Progenitor cell of endocrine pancreas (in vitro differentiated cells): ENCODE measurements at regions not wholly inside any gene's neighbourhood (a gene's known extent, or its start where the extent isn't known, plus 50 kb on each side); places are given as distances from the start of the nearest gene placed in this dataset.

Experiments used
- DNase-seq: peaks from one replicate; pipeline ENCODE4 v3.0.0; 2021; ENCODE audit warnings: low spot score; ENCODE audit not compliant: unreplicated experiment
- H3K27ac Mint-ChIP-seq: 2 replicates; pipeline ENCODE4 v1.8.0; 2021; ENCODE audit warnings: mild to moderate bottlenecking, moderate library complexity, mixed read lengths
- H3K27me3 Mint-ChIP-seq: 2 replicates; pipeline ENCODE4 v1.8.0; 2021; ENCODE audit warnings: mixed read lengths
- H3K36me3 Mint-ChIP-seq: 2 replicates; pipeline ENCODE4 v1.8.0; 2022; ENCODE audit warnings: mixed read lengths; ENCODE audit not compliant: insufficient read depth
- H3K4me1 Mint-ChIP-seq: 2 replicates; pipeline ENCODE4 v1.8.0; 2021; ENCODE audit warnings: low read depth, mixed read lengths
- H3K4me3 Mint-ChIP-seq: 2 replicates; pipeline ENCODE4 v1.8.0; 2021; ENCODE audit warnings: low read depth, mild to moderate bottlenecking, moderate library complexity, mixed read lengths
- H3K9me3 Mint-ChIP-seq: 2 replicates; pipeline ENCODE4 v1.8.0; 2021; ENCODE audit warnings: low read depth, mixed read lengths
- TF ChIP-seq, protein P1 (sequence below): fragments of 200-600 bp; sonication (generic); IDR thresholded peaks from one replicate; pipeline ENCODE4 v1.5.0; 2021; ENCODE audit warnings: antibody characterized with exemption, mild to moderate bottlenecking; ENCODE audit not compliant: unreplicated experiment

DNA sequence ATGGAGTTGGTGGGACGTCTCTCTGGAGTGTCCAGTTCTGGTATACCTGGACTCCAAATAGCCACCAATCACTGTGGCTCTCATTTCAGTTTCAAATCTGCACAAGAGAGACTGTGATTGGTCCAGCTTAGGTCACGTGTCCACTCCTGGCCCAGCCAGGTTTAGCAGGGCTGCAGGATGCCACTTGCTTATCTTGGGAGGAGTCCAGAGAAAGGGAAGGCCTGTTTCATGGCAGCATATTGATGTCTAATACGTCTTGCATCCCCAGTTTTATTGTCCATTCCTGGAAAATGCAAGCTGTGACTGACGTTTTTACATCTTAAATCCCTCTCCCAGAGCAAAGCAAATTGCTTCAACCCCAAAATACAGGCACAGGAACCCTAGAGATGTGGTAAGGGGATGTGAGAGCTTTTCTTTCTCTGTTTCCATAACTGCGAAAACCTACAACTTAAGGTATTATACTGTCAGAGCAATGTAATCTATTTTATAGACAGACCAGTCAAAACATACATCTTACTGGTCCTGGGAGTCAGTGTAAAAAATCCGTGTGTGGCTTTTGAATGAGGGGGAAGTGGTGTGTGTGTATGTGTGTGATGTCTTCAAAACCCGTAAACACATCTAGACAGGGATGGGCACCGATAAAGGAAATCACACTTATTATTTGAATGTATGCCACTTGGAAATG is 274.4 kb downstream of the TLE3 start:
- H3K27ac Mint-ChIP-seq: no peak overlapping the region
- H3K4me1 Mint-ChIP-seq: peaks cover 8% of the 10 kb centered on the region
- TF ChIP-seq, protein P1, sequence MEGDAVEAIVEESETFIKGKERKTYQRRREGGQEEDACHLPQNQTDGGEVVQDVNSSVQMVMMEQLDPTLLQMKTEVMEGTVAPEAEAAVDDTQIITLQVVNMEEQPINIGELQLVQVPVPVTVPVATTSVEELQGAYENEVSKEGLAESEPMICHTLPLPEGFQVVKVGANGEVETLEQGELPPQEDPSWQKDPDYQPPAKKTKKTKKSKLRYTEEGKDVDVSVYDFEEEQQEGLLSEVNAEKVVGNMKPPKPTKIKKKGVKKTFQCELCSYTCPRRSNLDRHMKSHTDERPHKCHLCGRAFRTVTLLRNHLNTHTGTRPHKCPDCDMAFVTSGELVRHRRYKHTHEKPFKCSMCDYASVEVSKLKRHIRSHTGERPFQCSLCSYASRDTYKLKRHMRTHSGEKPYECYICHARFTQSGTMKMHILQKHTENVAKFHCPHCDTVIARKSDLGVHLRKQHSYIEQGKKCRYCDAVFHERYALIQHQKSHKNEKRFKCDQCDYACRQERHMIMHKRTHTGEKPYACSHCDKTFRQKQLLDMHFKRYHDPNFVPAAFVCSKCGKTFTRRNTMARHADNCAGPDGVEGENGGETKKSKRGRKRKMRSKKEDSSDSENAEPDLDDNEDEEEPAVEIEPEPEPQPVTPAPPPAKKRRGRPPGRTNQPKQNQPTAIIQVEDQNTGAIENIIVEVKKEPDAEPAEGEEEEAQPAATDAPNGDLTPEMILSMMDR: no peak
- H3K36me3 Mint-ChIP-seq: no peaks in the 10 kb centered on the region
- DNase-seq: no peak
- no peaks in the 10 kb centered on the region for H3K9me3 Mint-ChIP-seq
- peaks cover 67% of the 10 kb centered on the region for H3K27me3 Mint-ChIP-seq
- no peak overlapping the region for H3K4me3 Mint-ChIP-seq

DNA sequence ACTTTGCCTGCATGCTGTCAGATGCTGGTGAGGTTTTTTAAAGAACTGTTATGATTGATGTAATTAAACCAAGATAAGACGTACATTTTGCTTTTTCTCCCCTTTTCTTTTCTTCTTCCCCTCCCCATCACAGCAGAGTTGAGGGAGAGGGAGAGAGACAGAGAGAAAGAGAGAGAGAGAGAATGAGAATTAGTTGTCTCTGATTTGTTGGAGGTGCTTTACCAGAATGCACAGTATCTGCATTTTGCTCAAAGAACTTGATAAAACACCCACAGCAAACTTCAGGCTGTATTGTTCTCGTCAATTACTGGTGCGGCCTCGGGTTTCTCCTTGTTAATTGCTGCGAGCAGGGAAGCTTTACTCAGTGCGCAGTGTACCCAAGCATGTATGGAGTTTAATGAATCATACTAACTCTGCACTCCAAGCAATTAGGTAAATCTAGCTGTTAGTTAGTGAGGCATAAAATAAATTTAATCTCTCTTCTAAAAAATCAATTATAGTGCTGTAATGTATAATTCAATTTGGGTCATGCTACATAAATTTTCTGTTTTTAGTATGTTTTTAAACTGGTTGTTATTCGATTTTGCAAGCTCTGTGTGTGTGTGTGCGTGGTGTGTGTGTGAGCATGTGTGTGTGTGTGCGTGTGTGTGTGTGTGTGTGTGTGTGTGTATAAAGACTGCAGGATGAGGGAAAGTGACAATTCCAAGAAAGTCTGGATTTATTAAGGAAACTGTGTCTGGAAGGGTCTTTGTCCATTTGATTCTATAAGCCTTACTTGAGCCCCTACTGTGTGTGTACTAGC is 273.4 kb downstream of the TLE3 start:
- H3K27me3 Mint-ChIP-seq: peaks cover 62% of the 10 kb centered on the region

DNA sequence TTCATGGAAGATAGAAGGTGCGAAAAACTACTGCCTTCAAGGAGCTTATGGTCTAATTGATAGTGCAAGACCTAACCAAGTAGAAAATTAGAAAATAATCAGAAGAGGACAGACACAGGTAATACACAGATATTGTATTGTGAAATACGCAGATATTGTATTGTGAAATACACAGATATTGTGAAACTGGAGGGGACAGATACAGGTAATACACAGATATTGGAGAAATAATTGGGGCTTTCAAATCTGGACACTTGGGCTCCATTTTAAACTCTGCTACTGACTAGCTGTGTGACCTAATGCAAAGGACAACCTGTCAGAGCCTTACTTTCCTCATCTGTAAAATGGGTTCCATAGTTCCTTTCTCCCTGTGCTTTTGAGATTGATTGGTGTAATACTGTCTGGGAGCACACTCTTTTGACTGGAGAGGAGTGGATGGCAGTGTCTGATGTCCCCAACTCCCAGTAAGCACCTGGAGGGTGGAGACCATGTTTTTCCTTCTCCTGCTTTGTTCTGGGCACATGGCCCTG is 272.8 kb downstream of the TLE3 start:
- TF ChIP-seq, protein P1: no peak
- peaks cover 62% of the 10 kb centered on the region for H3K27me3 Mint-ChIP-seq
- H3K4me1 Mint-ChIP-seq: peaks cover 8% of the 10 kb centered on the region
- no peaks in the 10 kb centered on the region for H3K9me3 Mint-ChIP-seq
- H3K27ac Mint-ChIP-seq: peak overlapping the region; percentile 39
- H3K36me3 Mint-ChIP-seq: no peaks in the 10 kb centered on the region
- DNase-seq: no peak
- H3K4me3 Mint-ChIP-seq: no peak overlapping the region

More for the DNA sequence above, 273.4 kb downstream of the TLE3 start:
- Mint-ChIP-seq H3K27ac (peak overlapping the region; percentile 39), H3K36me3 (no peaks in the 10 kb centered on the region), H3K4me1 (peaks cover 8% of the 10 kb centered on the region), H3K4me3 (no peak overlapping the region), H3K9me3 (no peaks in the 10 kb centered on the region)
- no peak for DNase-seq
- TF ChIP-seq, protein P1: no peak

DNA sequence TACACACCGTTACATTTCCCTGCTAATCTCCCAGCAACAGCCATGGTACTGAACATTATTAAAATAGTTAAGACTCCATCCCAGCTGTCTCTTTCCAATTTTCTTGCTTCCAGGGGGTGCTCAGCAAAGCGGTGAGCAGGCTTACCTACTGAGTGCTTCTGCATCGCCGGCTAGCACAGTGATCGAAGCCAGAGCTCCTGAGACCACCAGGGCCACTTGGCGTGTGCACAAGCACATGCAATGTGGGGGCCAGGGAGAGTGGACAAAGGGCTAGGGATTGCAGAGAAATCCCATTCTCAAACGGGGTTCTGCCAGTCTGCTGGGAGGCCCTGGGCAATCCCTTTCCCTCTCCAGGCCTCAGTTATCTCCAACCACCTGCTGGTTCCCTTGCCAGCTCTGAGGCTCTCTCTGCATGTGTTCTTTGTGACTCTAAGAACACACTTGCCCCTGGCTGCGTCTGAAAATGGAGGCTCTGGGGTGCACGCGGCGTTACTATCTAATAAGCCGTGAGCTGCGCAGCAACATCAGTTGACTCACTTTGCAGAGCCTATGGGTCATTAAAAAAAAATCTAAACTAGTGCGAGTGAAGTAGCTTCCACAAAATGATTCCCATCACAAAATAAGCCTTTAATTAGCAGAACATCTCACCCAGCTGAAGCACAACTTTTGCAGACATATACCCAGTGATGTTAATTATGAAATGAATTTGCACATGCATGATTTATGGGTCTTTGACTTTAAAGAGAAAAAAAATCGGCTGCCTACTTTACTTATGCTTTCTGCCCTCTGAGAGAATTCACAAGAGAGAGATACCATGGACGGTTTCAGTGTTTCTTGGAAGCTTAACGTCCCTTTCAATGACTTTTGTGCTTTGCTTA is 271.5 kb downstream of the TLE3 start:
- no peaks in the 10 kb centered on the region for H3K9me3 Mint-ChIP-seq
- TF ChIP-seq, protein P1: no peak
- H3K27ac Mint-ChIP-seq: no peak overlapping the region
- peaks cover 7% of the 10 kb centered on the region for H3K4me1 Mint-ChIP-seq
- no peak overlapping the region for H3K4me3 Mint-ChIP-seq
- no peak for DNase-seq
- H3K36me3 Mint-ChIP-seq: no peaks in the 10 kb centered on the region
- peaks cover 59% of the 10 kb centered on the region for H3K27me3 Mint-ChIP-seq

DNA sequence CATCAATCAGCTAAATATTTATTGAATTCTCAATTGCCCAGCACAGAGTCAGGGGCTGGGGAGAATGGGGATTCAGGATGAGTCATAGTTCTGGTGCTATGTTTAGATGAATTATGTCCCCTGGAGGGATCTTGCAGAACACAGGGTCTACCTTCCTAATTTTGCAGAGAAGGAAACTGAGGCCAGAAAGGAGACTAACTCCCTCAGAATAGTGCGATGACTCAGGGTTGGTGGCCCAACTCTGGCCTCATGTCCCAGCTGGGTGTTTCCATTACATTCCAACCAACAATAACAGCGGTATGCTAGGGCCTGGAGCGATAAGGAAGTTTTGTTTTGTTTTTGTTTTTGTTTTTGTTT is 270.9 kb downstream of the TLE3 start:
- H3K9me3 Mint-ChIP-seq: no peaks in the 10 kb centered on the region
- DNase-seq: no peak
- H3K27ac Mint-ChIP-seq: no peak overlapping the region
- peaks cover 7% of the 10 kb centered on the region for H3K4me1 Mint-ChIP-seq
- TF ChIP-seq, protein P1: no peak
- no peaks in the 10 kb centered on the region for H3K36me3 Mint-ChIP-seq
- peaks cover 63% of the 10 kb centered on the region for H3K27me3 Mint-ChIP-seq
- no peak overlapping the region for H3K4me3 Mint-ChIP-seq
